Activated CD8-positive, alpha-beta memory T cell treated with anti-CD3 and anti-CD28 coated beads, Interleukin-2, amount 50 U/mL, for 24 hours (primary cell): ENCODE measurements at regions not wholly inside any gene's neighbourhood (a gene's known extent, or its start where the extent isn't known, plus 50 kb on each side); places are given as distances from the start of the nearest gene placed in this dataset.

Source experiments
- DNase-seq: peaks from one replicate; pipeline ENCODE4 v3.0.0-alpha.2; 2020; ENCODE audit errors: extremely low read depth

- no peak for DNase-seq
Measured at GRCh38 chr10:2858452-2858851, 208.9 kb upstream of the PFKP start.

DNA sequence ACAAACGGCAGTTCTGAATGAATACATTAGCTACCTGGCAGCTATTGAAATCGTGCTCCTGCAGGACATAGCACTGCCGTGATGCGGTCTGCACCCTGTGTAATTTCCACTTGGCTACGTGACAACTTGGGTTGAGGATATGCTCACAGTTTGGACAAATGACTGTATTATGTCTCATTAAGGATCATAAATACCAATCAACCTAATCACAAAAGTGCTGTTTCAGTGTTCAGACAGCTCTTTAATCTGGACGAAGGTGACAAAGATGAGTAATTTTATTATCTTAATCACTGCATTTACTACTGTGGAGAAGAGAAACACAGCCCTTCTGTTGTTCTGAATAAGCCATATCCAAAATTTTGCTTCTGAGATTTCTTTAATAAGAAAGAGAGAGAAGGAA is 210.8 kb upstream of the PFKP start:
- no peak for DNase-seq

GRCh38 chr10:2852574-2853323 is 214.6 kb upstream of the PFKP start:
- no peak for DNase-seq

GRCh38 chr10:2851566-2851965 is 215.8 kb upstream of the PFKP start:
- no peak for DNase-seq

DNA sequence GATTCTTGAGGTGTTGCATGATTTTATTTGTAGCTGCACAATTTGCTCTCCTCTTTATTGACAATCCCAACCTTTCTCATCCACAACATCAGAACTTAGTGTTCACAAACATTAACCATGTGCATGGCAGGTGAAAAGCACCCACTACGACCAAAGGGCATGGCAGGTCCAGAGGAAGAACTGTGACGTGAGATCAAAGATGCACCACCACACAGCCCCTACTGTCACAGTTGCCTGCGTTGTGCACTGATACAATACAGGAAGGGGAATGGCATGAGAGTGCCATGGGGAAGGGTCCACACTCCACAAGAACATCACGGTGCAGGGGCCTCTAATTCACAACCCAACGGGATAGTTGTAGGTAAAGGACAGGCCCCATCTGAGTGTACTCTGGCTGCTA is 217.1 kb upstream of the PFKP start:
- no peak for DNase-seq

- no peak for DNase-seq
Measured at GRCh38 chr10:2844925-2845324, 222.4 kb upstream of the PFKP start.

- no peak for DNase-seq
Measured at GRCh38 chr10:2839081-2839725, 228.1 kb upstream of the PFKP start.

DNA sequence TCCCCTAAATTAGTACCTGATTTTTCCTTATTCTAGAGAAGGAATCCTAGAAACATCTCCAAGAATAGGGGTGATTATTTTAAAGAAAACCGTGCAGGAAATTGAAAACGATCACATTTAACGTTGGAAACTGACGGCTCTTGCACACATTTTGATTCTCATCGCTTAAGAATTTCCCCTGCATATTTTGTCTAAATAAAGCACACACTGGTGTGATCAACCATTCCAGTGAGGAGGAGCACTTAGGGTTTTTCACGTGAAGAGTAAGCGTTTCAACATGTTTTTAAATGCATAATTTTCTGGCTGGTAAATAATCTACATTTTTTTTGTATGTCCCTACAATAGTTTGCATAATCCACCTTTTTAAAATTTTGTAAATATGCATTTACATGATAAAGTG is 229.7 kb upstream of the PFKP start:
- no peak for DNase-seq

DNA sequence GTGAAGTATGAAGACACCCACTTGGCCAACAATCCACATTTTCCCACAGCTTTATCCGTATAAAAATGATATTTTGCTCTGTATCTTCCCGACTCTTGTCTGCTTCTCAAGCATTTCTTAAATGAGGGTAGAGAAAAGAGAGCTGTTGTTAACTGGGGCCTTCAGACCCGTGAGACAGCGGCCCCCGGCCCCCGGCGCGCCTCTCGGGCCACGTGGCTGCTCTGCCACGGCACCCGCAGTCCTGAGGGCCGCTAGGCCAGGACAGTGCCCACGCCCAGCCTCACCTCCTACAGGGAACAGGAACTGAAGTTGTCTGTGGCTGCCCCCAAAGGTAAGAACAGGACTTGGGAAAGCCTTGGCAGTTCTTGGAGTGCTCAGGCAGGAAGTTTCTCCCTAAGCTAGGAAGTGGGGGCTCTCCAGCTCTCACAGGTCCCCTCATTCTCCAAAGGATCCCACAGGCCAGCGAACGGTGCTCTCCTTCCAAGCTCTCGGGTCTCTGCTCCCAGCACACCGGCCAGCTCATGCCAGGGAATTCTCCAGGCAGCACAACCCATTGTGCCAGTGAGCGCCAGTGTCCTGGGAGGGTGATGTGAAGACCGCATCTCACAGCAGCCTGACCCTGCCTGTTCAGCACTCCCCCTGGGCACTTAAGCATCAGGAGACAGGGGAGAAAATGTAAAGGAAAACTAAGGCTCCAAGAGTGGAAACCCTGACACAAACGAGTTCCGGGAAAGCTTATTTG is 230.3 kb upstream of the PFKP start:
- DNase-seq = no peak

GRCh38 chr10:2834214-2834613 is 233.1 kb upstream of the PFKP start:
- no peak for DNase-seq

- no peak for DNase-seq
Measured at GRCh38 chr10:2831509-2831908, 235.8 kb upstream of the PFKP start.

DNA sequence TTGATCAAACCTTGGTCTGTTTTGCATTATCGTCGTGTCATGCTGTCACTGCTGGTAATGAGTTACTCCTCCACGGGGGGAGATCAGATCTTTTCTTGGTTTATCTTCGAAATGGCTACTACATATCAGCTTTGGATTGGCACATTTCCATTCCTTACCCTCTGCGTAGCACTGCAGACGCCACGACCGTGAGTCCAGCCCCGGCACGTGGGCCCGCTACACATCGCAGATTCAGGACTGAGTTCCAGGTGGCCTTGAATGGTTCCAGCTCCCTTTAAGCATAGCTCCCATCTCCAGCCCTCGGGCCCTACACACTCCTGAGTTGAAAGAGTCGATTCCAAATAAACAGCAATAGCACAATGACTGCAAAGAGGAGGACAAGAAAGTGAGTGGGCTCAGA is 238.6 kb upstream of the PFKP start:
- DNase-seq = no peak

GRCh38 chr10:2826675-2827074 is 240.7 kb upstream of the PFKP start:
- DNase-seq = no peak

- no peak for DNase-seq
Measured at GRCh38 chr10:2825841-2826240, 241.5 kb upstream of the PFKP start.

- DNase-seq = no peak
Measured at GRCh38 chr10:2817940-2818636, 249.3 kb upstream of the PFKP start.

- DNase-seq = no peak
Measured at GRCh38 chr10:2813693-2814092, 253.7 kb upstream of the PFKP start.

DNA sequence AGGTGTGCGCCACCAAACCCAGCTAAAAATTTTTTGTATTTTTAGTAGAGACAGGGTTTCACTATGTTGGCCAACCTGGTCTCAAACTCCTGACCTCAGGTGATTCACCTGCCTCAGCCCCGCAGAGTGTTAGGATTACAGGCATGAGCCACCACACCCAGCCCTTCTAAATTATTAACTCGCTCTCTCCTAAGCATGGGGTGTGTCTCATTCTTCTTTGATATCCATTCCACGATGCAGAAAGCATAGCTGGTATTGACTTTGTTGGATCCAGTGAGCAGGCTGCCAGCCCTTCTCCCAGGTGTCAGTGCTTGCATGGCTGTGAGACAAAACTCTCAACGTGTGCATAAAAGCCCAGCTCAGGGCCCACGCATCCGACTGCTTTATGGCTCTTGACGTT is 254.1 kb upstream of the PFKP start:
- DNase-seq = no peak

DNA sequence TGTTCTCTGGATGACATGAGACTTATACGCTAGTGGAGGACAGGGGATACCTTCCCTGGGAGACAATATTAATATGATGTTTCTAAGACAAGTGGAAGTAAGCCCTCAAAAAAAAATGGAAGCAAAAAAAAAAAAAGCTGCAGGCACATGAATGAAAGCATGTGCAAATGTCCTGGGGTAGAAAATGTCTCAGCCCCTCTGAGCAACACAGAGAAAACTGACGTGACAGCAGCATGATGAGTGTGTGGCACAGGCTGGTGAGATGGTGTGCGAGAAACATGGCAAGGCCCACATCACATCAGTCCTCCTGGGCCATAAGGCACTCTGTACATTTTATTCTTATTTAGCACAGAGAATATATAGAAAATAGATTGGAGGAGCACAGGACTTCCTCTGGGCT is 254.7 kb upstream of the PFKP start:
- DNase-seq = no peak

DNA sequence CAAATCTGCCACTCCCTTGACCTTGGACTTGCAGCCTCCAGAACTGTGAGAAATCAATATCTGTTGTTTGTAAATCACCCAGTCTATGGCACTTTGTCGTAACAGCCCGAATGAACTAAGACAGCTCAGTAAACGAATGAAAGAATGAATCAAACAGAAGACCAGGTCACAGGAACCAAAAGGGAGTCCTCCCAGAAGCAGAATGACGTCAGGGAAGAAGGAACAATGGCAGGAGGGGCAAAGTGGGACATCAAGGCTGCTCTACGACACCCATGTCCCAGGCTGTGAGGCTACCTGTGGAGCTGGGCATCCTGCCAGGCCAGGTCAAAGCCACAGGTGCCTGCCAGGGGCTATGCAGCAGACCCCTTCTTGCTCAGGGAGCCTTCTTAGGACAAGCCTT is 267.2 kb upstream of the PFKP start:
- DNase-seq = no peak

DNA sequence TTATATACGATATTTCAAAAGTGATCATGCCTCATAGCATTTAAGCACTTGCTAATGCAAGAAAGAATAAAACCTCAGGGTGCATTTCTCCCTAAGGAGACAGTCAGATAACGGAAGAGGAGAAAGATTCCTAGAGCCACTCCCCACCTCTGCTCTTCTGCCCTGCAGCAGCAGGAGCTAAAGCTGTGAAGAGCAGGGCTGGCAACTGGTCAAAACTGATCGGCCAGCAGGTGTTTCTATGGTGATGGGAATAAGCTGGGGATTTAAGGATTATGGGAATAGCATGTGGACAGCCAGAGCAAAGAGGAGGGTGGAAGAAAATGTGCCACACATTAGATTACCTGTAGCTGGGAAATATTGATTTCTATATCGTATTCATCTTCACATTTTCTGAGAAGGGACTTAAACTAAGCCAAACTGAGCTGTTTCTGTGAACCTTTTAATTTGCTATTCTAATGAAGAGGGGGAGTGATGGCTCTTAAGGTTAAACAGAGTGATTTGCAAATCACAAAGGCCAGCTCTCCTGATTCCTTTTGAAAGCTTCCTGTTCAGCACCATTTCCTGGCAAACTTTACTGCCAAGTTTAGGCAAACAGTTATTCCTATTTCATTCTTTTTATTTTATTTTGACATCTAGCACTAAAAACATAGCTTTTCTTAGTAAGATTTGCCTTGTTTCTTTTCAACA is 268.9 kb upstream of the PFKP start:
- no peak for DNase-seq

- no peak for DNase-seq
Measured at GRCh38 chr10:2791774-2792443, 275.4 kb upstream of the PFKP start.
